ENCODE measurements at regions not wholly inside any gene's neighbourhood (a gene's known extent, or its start where the extent isn't known, plus 50 kb on each side); places are given as distances from the start of the nearest gene placed in this dataset.

DNA sequence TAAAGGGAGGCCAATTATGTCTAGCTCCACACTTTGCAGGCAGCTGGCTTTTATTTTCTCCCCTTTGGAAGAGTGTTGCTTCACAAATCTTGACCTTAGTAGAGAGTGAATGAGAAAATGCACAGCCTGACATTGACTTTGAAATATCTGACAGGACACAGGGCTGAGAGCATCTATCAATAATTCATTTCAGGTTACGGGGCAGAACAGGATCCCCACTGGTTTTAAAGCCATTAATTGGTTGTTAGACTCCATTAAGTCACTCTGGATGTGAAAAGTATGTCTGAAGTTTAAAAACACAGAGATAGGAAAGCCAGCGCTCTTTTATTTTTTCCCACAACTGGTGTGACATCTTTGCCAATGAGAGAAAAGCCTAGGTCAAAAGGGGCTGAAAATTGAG, 251.9 kb upstream of the TMC3 start:
- TF ChIP-seq CTCF (IDR thresholded peaks at IDR 0.05; ENCODE audit: low read length) = no peak
- TF ChIP-seq EZH2 (optimal IDR thresholded peaks at IDR 0.05; ENCODE audit: low read depth, low read length) = no peak
- no peak for TF ChIP-seq EZH2phosphoT487 (IDR thresholded peaks at IDR 0.05; ENCODE audit: low read length)

Data from MM.1S (cell line).